HG03095 (cell line): ENCODE measurements at regions not wholly inside any gene's neighbourhood (a gene's known extent, or its start where the extent isn't known, plus 50 kb on each side); places are given as distances from the start of the nearest gene placed in this dataset.

Experiments
- ATAC-seq: cut with Tn5 transposase; IDR thresholded peaks from one replicate; pipeline ENCODE4 v1.9.1; 2021; ENCODE audit warnings: moderate library complexity; ENCODE audit not compliant: unreplicated experiment

DNA sequence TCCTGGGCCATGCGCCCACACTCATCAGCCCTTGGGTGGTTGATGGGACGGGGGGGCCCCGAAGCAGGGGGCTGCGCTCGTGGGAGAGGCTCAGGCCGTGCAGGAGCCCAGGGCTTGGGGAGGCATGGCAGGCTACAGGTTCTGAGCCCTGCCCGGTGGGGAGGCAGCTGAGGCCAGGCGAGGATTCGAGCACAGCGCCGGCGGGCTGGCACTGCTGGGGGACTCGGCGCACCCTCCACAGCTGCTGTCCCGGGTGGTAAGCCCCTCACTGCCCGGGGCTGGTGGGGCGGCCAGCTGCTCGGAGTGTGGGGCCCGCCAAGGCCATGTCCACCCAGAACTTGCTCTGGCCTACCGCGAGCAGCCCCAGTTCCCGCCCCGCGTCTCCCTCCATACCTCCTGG is 295.8 kb upstream of the SEL1L start:
- no peak for ATAC-seq

DNA sequence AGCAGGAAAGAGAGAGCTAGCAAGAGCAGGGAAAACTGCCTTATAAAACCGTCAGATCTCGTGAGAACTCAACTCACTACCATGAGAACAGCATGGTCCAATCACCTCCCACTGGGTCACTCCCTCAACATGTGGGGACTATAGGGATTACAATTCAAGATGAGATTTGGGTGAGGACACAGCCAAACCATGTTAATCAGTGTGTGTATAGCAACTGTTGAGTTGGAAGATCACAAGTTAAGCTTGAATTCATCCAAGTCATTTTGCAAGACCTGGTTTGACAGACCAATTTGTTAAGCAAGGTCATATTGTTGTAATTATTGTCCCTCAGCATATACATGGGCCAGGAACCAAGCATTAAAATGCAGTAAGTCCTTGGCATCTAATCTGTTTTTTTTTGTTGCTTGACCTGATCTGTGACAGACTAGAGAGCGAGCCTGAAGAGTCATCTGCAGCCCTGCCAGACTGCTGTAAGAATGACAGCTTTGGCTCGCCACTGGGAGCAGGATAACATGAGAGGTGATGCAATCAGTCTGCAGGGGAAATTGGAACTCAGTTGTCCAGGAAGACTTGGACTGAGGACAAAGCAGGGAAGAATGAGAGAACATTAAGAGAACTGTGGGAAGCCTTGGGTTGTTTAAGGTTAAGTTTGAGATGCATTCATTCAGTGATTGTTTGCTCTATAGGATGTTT is 297.6 kb upstream of the SEL1L start:
- ATAC-seq: no peak

DNA sequence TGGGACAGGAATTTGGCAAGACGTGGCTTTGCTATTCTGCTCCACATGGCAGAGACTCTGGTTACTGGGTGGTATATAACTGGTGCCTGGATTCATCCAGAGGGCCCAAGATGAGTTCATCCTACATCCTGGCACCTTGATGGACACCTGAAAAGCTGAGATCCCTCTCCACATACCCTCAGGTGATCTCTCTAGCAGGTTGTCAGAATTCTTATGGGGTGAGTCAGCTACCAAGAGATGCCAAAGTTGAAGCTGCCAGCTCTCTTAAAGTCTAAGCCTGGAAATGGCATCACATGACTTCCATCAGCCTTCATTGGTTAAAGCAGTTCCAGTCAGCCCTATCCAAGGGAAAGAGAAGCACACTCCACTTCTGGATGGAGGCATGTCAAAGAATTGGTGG is 300.7 kb upstream of the SEL1L start:
- ATAC-seq: no peak

DNA sequence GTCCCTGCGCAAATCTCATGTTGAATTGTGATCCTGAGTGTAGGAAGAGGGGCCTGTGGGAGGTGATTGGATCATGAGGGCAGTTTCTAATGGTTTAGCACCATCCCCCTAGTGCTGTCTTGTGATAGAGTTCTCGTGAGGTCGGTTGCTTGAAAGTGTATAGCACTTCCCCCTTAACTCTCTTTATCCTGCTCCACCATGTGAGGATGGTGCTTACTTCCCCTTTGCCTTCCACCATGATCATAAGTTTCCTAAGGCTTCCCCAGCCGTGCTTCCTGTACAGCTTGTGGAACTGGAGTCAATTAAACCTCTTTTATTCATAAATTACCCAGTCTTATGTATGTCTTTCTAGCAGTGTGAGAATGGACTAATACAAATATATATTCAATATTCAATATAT is 303.7 kb upstream of the SEL1L start:
- ATAC-seq: no peak

DNA sequence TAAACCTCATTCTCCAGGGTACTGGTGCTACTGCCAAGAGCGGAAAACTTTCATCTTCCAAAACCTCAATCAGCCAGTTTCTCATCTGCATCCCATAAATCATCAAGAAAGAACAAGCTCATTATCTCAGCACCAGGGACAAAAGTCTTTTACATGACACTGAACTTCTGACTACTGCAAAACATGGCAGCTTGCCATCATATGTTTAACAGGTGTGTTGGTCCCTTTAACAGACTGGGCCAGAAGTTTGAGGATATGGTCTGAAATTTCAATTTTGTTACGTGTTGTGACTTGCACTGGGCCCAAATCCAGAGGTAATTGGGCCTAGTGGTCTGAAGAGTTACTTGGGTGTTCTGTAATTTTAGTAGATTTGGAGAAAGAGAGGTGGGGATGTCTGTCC is 305.4 kb upstream of the SEL1L start:
- ATAC-seq: no peak

DNA sequence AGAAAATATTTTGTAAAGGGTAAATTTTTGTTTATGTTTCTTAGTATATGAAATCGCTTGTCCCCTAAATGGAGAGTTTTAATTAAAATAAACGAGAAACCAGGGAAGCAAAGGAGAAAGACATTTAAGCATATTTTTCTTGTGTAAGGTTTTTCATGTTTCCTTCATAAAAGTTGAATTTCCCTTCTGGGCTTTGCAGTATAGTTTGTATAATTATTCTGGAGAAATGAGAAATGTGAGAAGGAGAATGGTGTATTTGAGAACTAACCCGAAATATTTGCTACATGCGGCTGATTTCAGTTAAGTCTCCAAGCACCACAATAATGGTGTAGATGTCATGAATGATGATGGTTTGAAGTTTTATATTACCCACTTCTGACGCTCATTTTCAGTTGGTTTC is 307.7 kb upstream of the SEL1L start:
- no peak for ATAC-seq

DNA sequence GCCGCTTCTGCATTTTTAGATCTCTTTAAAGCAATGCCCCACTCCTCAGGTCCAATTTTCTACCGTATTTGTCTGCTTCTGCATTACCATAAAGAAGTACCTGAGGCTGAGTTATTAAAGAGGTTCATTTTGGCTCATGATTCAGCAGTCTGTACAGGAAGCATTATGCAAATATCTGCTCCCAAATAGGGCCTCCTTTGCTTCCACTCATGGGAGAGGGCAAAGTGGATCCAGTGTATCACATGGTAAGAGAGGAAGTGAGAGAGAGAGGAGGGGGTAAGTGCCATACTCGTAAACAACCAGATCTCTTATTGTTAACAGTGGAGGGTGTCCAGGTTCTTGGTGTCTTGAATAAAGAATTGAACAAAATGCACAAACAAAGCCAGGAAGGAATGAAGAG is 316.1 kb upstream of the SEL1L start:
- ATAC-seq: no peak

DNA sequence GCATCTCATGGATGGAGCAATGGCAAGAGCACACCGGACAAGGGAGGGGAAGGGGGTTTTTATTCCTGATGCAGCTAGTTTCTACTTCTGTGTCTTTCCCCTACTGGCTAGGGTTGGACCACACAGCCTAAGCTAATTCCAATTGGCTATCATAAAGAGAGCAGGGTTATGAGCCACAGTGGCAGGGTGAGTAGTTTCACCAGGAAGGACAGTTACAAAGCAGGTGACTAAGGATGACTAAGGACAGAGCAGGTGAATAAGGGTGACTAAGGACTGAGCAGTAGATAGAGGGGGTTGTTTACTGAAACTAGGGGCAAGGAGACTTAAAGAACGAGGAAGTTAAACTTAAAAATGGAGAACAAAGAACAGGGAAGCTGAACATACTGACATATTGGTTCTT is 321.4 kb upstream of the SEL1L start:
- no peak for ATAC-seq

DNA sequence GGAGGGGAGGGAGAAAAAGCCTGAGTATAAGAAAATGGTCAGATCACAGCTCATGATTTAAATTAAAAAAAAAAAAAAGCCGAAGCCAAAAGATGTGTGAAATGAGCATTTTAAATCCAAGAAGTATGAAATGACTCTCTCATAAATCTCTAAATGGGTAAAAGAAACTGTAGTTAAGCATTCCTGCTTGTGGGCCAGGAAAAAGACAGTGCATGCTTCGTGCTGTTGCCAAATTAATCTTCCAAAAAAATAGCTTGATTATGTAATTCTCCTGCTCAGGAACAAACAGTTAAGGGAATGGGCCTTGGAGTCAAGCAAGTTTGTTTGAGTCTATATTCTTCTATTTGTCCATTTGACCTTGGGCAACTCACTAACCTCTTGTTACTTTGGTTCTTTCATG is 325.4 kb upstream of the SEL1L start:
- ATAC-seq: no peak

DNA sequence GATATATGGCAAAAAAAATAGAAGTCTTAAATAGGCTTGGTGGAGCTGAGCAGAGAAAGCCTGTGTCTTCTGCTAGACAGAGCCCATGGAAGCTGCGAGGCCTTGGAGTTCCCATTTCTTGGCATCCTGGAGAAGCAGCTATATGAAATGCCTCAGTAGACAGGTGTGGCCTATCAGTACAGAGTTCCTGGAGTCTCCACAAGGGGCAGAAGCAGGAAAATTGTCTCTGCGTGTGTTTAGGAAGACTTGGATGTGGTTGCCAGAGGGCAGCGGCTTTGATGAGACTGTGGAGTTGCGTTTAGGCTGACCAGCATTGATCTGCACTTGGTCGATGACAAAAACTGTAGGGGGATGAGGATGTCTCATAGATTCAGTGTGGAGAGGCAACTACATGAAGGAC is 334.5 kb upstream of the SEL1L start:
- no peak for ATAC-seq

DNA sequence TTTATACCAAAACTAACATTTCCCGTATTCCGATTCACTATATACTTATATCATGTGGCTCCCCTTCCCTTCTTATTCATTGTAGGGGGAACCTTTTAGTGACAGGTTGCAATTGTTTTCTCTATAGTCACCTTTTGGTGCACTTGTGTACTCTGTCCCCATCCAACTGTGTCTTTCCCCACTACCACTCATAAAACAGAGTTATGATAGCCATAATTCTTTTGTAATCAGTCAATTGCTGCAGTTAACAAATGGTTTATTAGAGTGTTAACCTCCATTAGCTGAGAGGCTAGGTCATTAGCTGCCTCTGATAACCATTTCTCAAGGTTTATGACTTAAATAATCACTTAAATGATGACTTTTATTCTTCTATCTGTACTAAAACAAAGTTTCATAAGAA is 338.1 kb upstream of the SEL1L start:
- no peak for ATAC-seq

DNA sequence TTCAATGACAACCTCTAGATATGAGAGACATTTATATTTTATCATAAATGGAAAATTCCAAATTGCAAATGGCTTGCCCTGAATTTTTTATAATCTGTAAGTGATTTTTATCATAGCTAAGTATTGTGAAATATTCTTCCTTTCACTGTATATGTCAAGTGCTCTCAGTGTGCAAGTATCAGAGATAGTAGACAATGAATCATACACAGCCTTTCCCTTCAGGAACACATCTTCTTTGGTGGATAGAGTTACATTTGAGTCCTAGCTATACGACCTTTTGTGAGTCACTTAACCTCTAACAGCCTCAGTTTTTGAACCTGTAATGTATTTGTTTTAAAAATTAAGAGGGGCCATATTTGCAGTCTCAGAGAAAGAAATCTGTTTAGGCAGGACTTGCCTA is 350.7 kb upstream of the SEL1L start:
- no peak for ATAC-seq

DNA sequence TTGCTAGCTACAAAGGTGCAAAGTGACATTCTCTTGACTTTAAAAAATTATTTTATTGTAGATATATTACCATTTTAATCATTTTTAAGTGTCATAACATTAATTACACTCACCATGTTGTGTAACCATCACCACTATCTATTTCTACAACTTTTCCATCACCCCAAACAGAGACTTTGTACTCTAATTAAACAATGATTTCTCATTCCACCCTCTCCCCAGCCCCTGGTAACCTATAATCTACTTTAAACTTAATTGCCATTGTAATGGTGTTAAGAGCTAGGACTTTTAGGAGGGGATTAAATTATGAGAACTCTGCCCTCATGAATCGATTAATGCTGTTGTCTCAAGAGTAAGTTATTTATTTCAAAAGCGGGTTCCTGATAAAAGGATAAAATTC is 352.9 kb upstream of the SEL1L start:
- ATAC-seq: no peak

DNA sequence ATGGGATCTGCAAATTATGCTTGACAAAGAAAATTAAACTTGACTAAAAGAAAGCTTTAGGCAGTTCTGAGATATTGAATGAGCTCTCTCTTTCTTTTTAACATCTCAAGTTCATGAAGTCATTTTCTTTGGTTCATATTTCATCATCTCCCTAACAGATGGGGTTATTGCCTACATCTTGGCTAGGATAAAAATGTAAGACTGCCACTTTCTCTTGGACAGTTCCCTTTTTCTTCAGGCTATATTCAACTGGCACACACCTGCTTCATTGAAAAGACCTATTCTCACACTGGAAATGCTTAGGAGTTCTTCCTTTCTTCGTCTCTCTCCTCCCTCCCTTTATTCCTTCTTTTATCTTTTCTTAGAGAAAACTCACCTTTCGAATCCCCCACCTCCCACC is 355.9 kb upstream of the SEL1L start:
- ATAC-seq: no peak

DNA sequence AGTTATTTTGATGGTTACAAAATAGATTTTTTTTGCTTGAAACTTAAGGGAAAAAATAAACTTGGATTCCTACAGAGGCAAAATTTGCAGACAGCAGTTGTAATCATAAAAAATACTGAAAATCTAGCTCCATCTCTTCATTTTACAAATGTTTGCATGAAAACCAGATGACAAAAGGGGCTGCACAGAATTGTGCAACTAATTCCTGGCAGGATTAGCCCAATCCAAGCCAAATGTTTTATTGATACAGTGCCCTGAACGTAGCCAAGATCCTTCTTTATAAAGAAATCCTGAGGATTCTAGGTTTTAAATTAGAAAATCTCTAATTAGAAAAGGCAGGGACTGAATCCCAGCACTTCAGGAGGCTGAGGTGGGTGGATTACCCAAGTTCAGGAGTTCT is 356.4 kb upstream of the SEL1L start:
- ATAC-seq: no peak

DNA sequence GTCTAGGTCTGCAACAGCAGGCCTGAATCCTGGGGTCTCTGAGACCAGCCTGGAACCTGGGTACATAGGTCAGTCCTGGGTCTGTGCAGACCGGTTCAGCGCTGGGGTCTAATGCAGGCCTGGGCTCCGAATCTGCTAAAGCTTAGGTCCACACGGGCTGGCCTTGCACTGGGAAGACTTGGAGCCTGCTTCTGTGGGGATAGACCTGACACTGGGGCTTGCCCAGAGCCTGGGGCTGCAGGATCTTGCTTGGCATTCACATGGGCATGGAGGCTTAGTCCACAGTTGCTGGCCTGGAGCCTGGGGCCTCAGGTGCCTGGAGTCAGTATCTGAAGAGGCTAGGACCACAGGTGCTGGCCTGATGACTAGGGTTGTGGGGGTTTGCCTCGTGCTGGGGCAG is 369.8 kb upstream of the SEL1L start:
- no peak for ATAC-seq

DNA sequence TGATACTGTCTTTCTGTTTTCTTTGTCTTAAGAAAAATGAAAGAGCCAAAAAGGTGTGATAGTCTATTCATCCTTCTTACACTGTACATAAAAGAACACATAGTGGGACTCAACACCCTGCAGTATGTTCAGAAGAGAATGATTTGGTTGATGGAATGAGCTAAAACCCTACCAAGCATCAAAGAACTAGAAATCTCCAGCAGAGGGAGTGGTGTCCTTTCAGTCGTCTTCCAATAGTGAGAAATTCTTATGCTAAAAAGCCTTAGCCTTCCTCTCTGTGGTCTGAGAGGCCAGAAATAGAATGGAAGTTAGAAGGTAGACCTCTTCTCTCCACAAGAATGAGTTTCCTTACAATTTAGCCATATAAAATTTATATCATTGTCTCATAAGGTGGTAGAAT is 393.4 kb upstream of the SEL1L start:
- ATAC-seq: no peak

DNA sequence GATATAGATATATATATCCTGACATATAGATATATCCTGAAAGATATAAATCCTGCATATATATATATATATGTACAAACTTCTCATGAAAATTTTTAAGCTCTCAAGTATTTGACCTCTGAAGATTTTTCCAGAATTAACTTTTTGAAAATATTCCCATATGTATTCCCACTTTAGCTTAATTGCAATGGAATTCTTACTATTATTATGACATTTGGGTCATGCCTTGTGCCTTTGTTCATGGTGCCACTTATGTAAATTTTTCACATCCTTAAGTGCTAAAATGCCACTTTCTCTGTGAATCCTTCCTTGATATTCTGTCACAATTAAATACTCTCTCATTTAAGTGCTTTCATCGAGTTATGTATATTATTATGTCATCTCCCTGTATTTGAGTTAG is 398.2 kb upstream of the SEL1L start:
- ATAC-seq: no peak

DNA sequence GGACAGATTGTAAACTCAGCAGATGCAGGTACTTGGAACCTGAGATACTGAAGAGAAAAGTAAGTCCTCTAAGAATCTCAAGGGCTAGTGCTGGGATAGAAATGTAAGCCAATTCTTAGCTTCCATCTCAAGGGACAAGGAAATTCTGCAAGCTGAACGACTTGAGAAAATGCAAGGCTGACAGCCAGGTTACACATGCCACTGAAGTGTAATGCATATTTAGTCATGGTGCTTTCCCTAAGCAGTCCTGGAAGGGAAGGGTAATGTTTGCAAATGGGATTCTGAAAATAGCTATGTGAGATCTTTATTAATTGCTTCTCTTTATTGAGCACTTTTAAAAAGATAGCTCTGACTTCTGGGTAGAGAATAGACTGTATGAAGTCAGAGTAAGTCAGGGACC is 402.7 kb upstream of the SEL1L start:
- no peak for ATAC-seq

DNA sequence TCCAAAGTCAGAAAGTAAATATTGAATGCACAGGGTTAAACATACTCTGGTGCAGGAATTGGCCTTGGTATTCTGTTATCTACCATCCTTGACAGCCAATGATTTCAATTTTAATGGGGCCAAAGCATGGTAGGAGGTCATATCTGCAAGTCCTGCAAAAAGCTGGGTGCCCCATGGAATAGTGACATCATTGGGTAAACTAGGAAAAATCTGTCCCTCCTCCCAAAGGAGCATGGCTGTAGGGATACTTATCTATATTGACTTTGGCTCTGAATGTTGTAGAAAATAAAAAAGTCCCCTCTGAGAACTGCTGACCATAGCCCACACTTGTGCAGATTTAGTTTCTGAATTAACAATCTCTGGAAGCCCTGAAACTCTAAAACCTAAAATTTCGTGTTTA is 403.2 kb upstream of the SEL1L start:
- no peak for ATAC-seq

DNA sequence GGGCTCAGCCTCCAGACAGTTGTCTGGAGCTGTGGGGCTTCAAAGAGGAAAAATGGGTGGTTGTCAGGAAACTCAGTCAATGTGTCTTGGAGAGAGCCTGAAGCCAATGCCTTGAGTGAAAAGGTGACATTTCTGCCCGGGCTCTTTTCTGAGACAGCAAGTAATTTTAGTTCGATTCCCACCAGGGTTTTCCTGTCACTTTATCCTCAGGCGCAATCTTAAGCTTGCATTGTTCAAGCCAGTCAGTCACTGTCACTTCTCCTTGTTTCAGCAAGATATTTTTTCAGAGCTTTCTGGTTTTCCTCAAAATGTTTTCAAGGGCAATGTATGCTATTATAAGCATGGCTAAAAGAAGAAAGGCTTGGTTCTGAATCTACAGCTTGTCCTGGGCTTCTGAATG is 404.7 kb upstream of the SEL1L start:
- no peak for ATAC-seq

DNA sequence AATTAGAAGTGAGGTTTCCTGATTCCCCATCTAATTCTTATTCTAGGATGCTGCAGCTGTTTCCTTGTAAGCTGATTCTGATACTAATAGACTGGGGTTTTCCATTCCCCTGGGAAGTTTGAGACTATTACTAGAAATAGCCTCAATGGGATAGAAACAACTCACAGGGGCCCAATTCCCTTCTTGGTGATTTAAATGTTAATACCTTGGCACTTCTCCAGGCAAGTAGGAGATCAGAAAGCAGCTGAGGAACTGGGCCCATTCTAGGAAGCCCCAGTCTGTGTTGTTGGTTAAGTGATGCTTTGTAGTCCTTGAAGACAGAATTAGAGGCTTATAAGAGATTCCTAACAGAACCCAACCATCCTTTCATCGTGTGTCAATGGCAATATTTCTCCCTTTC is 407.0 kb upstream of the SEL1L start:
- ATAC-seq: no peak

DNA sequence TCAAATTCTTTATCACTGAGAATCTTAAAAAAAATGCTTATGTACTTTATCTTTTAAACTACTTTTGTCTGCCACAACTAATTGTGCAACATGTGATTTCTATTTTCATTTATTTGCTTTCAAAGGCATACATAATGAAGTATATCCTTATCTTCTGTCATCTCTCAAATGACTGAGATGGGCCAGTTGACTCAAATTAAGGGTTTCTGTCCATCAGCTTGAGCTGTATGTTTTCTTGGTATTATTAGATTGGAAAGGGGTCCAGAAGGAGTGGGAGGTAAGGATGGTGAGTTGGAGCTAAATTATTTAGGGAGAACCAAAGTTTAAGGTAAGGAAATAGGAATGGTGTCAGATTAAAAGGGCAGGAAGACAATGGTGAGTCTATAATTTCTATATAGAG is 408.4 kb upstream of the SEL1L start:
- no peak for ATAC-seq

DNA sequence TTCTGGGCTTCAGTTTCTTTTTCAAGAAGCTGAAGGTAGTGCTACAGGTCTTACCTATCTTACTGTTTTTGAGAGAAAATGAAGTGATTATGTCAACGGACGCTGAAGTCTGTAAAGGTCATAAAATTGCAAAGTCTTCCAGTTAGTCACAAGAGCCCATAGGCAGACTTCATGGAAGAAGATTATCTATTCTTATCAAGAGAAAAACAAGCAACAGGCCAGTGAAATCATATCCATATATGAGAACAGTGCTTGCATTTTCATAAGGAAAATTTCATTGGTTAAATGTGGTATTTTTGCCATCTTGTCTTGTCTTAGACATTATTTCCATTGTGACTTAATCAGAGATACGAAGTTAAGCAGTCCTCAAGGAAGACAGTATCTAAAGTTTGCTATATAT is 412.7 kb upstream of the SEL1L start:
- no peak for ATAC-seq
